ENCODE measurements at regions not wholly inside any gene's neighbourhood (a gene's known extent, or its start where the extent isn't known, plus 50 kb on each side); places are given as distances from the start of the nearest gene placed in this dataset.
"Not testable (repeated sequence)": the region's sequence is repeated elsewhere in the genome, so short reads cannot be mapped to it uniquely, and the experiment has no call there.

DNA sequence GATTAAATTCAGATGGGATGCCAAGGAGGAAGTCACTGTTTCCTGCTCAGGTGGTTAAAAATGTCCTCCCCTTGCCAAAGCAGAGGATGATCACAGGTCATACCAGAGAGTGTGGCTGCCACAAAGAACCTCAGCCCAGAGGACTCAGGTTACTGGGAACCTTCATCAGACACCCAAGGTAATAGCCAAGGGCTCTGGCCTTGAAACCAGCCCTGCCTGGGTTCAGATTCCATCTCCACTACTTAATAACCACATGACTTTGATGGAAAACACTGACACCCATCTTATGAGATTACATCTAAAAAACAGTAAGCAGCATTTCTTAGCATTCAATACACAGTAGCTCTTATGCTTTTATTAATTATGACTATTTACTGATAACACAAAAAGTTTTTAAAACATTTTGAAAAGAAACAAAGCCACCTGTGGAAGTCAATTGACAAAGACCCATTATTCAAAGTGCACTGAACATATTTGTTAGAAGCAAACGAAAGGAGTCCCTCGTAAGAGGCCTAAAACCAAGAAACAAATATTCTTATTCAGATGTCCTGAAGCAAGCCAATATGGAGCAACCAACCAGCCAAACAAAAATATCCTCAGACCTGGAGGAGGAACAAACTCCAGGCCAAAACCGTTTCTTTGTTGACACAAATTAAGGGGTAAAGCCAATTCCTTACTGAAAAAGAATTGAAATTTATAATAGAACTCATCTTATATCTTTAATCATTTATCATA is 241.5 kb downstream of the RNF152 start:
- Mint-ChIP-seq H3K27me3 (peaks cover 4% of the 10 kb centered on the region), H3K9me3 (no peaks in the 10 kb centered on the region), H3K36me3 (no peaks in the 10 kb centered on the region), H3K27ac (no peak overlapping the region), H3K4me3 (no peak overlapping the region), H3K4me1 (no peaks in the 10 kb centered on the region)
- ATAC-seq (ENCODE audit: low read depth): no peak
- no peak for DNase-seq
- POLR2A ChIA-PET: no interaction called here

DNA sequence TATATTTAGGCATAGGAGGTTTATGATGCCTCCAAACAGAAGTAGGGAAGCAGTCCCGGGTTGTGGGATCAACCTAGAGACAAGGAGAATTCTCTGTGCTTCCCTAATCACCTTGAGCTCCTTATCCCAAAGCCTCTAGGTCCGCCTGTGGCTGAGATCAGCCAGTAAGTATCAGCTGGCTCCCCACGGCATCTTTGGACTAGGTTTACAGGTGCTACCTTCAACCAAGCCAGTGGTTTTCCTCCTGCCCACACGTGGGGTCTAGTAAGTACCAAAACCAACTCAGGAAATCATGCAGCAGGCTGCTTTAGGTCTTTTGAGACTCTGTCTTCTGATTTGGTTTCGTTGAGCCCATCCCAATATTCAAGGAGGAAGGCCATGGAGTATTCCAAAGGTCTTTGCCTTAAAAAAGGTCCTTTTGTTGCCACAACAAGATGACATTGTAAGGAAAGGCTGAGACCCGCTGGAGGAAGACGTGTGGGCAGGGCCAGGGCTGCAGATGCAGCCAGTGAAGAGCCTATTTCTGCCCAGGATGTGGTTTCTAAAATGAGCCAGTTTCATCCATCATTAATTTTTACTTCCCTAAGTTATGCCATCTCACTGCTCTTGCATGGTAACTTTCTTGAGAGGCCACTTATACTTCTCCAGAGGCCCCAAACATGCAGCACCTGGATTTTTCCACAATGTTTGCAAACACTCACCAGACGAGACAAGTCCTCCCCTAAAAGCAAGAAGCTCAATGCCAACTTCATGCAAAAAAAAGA is 248.7 kb downstream of the RNF152 start:
- Mint-ChIP-seq H3K9me3 (no peaks in the 10 kb centered on the region), H3K27me3 (peaks cover 15% of the 10 kb centered on the region), H3K27ac (no peak overlapping the region), H3K4me3 (no peak overlapping the region), H3K36me3 (no peaks in the 10 kb centered on the region), H3K4me1 (peaks cover 11% of the 10 kb centered on the region)
- ATAC-seq (ENCODE audit: low read depth) (no peak), DNase-seq (no peak)
- POLR2A ChIA-PET: no interaction called here

DNA sequence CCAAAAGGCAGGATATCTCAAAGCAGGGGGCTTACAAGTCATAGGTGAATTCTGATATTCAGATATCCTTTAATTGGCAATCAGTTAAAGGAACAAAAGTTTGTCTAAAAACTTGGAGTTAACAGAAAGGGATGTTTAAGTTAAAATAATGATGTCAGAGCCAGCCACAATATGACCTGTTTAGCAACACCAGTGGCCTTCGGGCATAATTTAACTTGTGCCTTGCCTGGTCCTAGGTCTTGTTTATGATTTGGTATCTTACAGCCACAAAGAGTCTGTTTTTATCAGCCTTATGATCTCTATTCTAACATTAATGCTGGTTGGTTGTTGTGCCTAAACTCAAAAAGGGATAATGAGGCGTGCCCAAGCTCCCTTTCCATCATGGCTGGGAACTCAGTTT is 252.9 kb downstream of the RNF152 start:
- POLR2A ChIA-PET: no interaction called here
- DNase-seq (no peak), ATAC-seq (ENCODE audit: low read depth) (no peak)
- peaks cover 11% of the 10 kb centered on the region for H3K4me1 Mint-ChIP-seq
- H3K27me3 Mint-ChIP-seq: peaks cover 7% of the 10 kb centered on the region
- H3K36me3 Mint-ChIP-seq: no peaks in the 10 kb centered on the region
- no peak overlapping the region for H3K27ac Mint-ChIP-seq
- no peak overlapping the region for H3K4me3 Mint-ChIP-seq
- no peaks in the 10 kb centered on the region for H3K9me3 Mint-ChIP-seq

DNA sequence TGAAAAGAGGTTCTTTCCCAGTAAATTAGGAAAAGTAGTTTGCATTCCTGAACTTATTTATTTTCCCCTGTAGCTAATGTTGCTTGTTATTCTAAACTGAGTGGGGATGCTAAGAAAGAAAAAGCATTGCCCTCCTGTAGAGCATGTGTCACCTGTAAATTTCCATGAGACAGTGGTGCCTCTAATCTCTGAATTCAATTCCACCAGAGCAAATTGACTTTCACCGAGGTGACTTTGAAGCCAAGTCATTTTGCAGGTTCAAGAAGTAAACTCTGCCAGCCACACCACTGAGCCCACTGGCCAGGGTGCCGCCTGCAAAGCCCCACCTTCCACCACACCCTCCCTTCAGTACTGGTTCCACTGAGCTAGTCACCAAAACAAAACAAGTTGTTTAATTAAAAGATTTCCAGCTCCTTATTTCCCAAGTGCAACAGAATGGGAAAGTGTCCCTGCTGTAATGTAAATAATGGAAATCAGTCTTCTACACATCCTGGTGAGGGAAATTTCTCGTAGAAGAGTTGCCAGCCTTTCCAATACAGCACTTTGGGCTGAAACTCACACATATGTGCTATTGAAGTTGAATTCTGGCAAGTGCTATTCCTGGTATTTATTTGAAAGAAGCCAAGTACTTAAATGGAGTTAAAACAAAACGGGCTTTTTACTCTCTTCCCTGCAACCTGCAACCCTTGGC is 254.8 kb downstream of the RNF152 start:
- H3K4me3 Mint-ChIP-seq: no peak overlapping the region
- peaks cover 3% of the 10 kb centered on the region for H3K4me1 Mint-ChIP-seq
- H3K27ac Mint-ChIP-seq: no peak overlapping the region
- no peak for ATAC-seq (ENCODE audit: low read depth)
- peaks cover 4% of the 10 kb centered on the region for H3K27me3 Mint-ChIP-seq
- H3K9me3 Mint-ChIP-seq: no peaks in the 10 kb centered on the region
- DNase-seq: no peak
- POLR2A ChIA-PET: no interaction called here
- no peaks in the 10 kb centered on the region for H3K36me3 Mint-ChIP-seq

GRCh38 chr18:61637319-61637718 is 255.5 kb downstream of the RNF152 start:
- H3K4me1 Mint-ChIP-seq: peaks cover 3% of the 10 kb centered on the region

DNA sequence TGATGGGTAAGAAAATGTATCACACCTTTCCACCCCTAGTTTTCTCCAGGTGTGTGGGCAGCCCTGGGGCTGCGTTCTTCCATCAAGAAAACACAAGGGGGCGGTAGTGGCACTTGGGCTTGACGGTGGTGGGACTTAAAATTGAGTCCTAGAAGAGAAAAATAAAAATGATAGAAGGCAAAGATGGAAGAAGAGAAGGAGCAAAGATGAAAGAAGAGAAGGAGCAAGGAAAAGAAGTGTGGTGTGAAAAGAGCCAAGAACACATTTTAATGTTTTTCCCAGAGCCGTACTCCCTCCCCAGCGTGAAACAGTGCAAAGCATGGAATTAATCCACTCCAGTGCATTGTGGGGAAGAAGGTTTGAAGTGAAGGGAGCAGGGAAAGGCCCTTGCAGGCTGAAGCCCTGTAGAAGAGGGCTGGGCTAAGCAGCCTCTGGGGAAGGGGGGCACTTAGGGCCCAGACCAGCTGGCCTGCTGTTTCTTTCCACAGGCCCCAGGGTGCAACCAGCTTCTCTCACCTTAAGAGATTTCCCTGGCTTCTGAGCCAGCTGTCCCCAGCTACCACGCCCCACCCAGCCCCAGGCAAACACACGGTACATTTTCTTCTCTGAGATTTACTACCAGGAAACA is 256.8 kb downstream of the RNF152 start:
- no peaks in the 10 kb centered on the region for H3K36me3 Mint-ChIP-seq
- H3K27ac Mint-ChIP-seq: no peak overlapping the region
- ATAC-seq (ENCODE audit: low read depth) (no peak), DNase-seq (peak; percentile 30)
- POLR2A ChIA-PET: no interaction called here
- H3K4me3 Mint-ChIP-seq: no peak overlapping the region
- peaks cover 3% of the 10 kb centered on the region for H3K4me1 Mint-ChIP-seq
- peaks cover 6% of the 10 kb centered on the region for H3K27me3 Mint-ChIP-seq
- no peaks in the 10 kb centered on the region for H3K9me3 Mint-ChIP-seq

More at GRCh38 chr18:61637319-61637718, 255.5 kb downstream of the RNF152 start:
- ATAC-seq (ENCODE audit: low read depth): no peak
- no peak for DNase-seq
- no peak overlapping the region for H3K27ac Mint-ChIP-seq
- no peak overlapping the region for H3K4me3 Mint-ChIP-seq
- POLR2A ChIA-PET: no interaction called here
- H3K9me3 Mint-ChIP-seq: no peaks in the 10 kb centered on the region
- peaks cover 5% of the 10 kb centered on the region for H3K27me3 Mint-ChIP-seq
- no peaks in the 10 kb centered on the region for H3K36me3 Mint-ChIP-seq

DNA sequence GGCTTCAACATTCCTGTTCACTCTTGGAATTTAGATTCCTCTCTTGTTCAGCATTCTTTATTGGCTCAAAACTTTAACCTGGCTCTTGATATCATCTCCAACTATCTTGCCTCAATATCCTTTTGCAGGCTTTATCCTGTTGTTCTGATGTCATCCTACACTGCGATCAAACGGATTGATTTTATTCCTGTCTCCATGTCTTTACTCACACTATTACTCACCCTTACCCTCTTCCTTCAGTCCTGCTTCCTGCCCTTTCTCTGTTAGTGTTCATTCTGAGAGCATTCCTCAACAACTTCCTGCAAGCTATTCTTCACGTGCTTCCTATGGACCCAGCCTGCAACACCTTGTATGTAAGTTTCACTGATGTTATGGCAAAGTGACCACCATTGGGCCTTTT is 264.7 kb downstream of the RNF152 start:
- peaks cover 10% of the 10 kb centered on the region for H3K27me3 Mint-ChIP-seq
- no peak overlapping the region for H3K4me3 Mint-ChIP-seq
- no peak for ATAC-seq (ENCODE audit: low read depth)
- POLR2A ChIA-PET: no interaction called here
- H3K27ac Mint-ChIP-seq: no peak overlapping the region
- no peak for DNase-seq
- no peaks in the 10 kb centered on the region for H3K9me3 Mint-ChIP-seq
- no peaks in the 10 kb centered on the region for H3K4me1 Mint-ChIP-seq
- no peaks in the 10 kb centered on the region for H3K36me3 Mint-ChIP-seq

GRCh38 chr18:61624631-61625030 is 268.2 kb downstream of the RNF152 start:
- H3K36me3 Mint-ChIP-seq; H3K9me3 Mint-ChIP-seq; H3K4me1 Mint-ChIP-seq; H3K4me3 Mint-ChIP-seq; POLR2A ChIA-PET; ATAC-seq (ENCODE audit: low read depth); DNase-seq; H3K27ac Mint-ChIP-seq: not testable (repeated sequence)
- H3K27me3 Mint-ChIP-seq: peaks cover 13% of the 10 kb centered on the region

- Mint-ChIP-seq H3K9me3 (no peaks in the 10 kb centered on the region), H3K27me3 (peaks cover 7% of the 10 kb centered on the region), H3K4me3 (no peak overlapping the region), H3K36me3 (no peaks in the 10 kb centered on the region), H3K4me1 (no peaks in the 10 kb centered on the region), H3K27ac (no peak overlapping the region)
- DNase-seq (no peak), ATAC-seq (ENCODE audit: low read depth) (no peak)
- POLR2A ChIA-PET: no interaction called here
Measured at GRCh38 chr18:61619783-61620182, 273.0 kb downstream of the RNF152 start.

DNA sequence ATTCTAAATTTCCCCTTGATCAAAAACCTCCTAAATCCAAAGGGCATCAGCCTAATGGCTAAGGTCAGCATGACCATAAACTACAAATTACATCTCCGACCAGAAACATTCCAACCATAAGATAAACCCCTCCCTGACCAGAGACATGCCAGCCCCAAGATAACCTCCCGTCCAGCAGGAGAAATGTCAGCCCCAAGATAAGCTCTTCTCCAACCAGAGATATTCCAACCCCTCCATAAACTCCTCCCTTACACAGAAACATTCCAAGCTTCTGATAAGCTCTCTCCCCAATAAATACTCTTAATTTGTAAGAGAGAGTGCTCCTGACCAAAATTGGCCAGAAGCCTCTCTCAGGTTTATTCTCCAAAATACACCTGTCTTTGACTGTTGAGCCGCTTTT is 274.0 kb downstream of the RNF152 start:
- ATAC-seq (ENCODE audit: low read depth) (no peak), DNase-seq (no peak)
- H3K4me1 Mint-ChIP-seq: no peaks in the 10 kb centered on the region
- peaks cover 11% of the 10 kb centered on the region for H3K27me3 Mint-ChIP-seq
- H3K36me3 Mint-ChIP-seq: no peaks in the 10 kb centered on the region
- H3K27ac Mint-ChIP-seq: no peak overlapping the region
- POLR2A ChIA-PET: no interaction called here
- no peak overlapping the region for H3K4me3 Mint-ChIP-seq
- no peaks in the 10 kb centered on the region for H3K9me3 Mint-ChIP-seq

- no peak overlapping the region for H3K27ac Mint-ChIP-seq
- peaks cover 12% of the 10 kb centered on the region for H3K27me3 Mint-ChIP-seq
- ATAC-seq (ENCODE audit: low read depth): no peak
- no peaks in the 10 kb centered on the region for H3K36me3 Mint-ChIP-seq
- no peak for DNase-seq
- no peak overlapping the region for H3K4me3 Mint-ChIP-seq
- no peaks in the 10 kb centered on the region for H3K4me1 Mint-ChIP-seq
- H3K9me3 Mint-ChIP-seq: no peaks in the 10 kb centered on the region
- POLR2A ChIA-PET: no interaction called here
Measured at GRCh38 chr18:61616111-61616610, 276.6 kb downstream of the RNF152 start.

GRCh38 chr18:61612517-61612916 is 279.3 kb downstream of the CDH20 start:
- Mint-ChIP-seq H3K9me3 (no peaks in the 10 kb centered on the region), H3K27me3 (peaks cover 16% of the 10 kb centered on the region), H3K4me1 (no peaks in the 10 kb centered on the region), H3K36me3 (no peaks in the 10 kb centered on the region), H3K4me3 (no peak overlapping the region), H3K27ac (no peak overlapping the region)
- ATAC-seq (ENCODE audit: low read depth) (no peak), DNase-seq (no peak)
- POLR2A ChIA-PET: no interaction called here

DNA sequence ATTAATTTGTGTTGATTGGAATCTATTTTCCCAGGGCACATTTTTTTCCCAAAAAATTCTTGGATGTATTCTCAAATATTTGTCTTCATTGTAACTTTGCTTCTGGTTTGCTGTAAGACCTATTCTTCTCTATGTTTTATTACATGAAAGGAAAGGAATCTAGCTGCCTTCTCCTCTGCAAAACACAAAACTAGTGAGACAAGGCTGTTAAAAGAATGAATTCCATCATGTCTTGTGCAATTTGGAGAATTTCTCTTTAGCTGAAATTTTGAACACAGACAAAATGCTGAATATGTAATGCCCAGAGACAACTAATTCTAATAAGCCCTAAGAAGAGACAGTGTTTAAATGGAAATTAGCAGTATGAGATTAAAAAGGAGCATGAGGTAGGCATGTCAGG is 275.9 kb downstream of the CDH20 start:
- Mint-ChIP-seq H3K9me3 (no peaks in the 10 kb centered on the region), H3K27me3 (peaks cover 27% of the 10 kb centered on the region), H3K36me3 (no peaks in the 10 kb centered on the region)

More for the DNA sequence above, 275.9 kb downstream of the CDH20 start:
- no peak overlapping the region for H3K27ac Mint-ChIP-seq
- ATAC-seq (ENCODE audit: low read depth) (no peak), DNase-seq (no peak)
- no peaks in the 10 kb centered on the region for H3K4me1 Mint-ChIP-seq
- no peak overlapping the region for H3K4me3 Mint-ChIP-seq
- POLR2A ChIA-PET: no interaction called here

Measured in activated naive CD8-positive, alpha-beta T cell treated with anti-CD3 and anti-CD28 coated beads, Interleukin-2, amount 10 ng/mL, durations not matched to agents 7 days and 5 days (primary cell).